ENCODE measurements at regions not wholly inside any gene's neighbourhood (a gene's known extent, or its start where the extent isn't known, plus 50 kb on each side); places are given as distances from the start of the nearest gene placed in this dataset.

GRCh38 chr12:19671695-19672094 lies 232.4 kb downstream of the AEBP2 start:
- TF ChIP-seq TAF1 (IDR thresholded peaks at IDR 0.05; ENCODE audit: low read depth, low read length): no peak
- no peak for TF ChIP-seq POLR2A (IDR thresholded peaks at IDR 0.05; ENCODE audit: low read depth, low read length)
- no peak for TF ChIP-seq POLR2AphosphoS5 (IDR thresholded peaks at IDR 0.05; ENCODE audit: low read depth, low read length)
- no peak for TF ChIP-seq SPI1 (IDR thresholded peaks at IDR 0.05; ENCODE audit: low read depth, low read length)
- no peak for TF ChIP-seq POU2F2 (IDR thresholded peaks at IDR 0.05; ENCODE audit: low read depth, low read length)

All from GM12891 (cell line).